Astrocyte (in vitro differentiated cells and primary cell): ENCODE measurements at regions not wholly inside any gene's neighbourhood (a gene's known extent, or its start where the extent isn't known, plus 50 kb on each side); places are given as distances from the start of the nearest gene placed in this dataset.

Experiments
- DNase-seq: peaks from one replicate; pipeline ENCODE4 v3.0.0-alpha.2; 2010; ENCODE audit warnings: low read depth
- FAIRE-seq: peaks from 2 replicates; lab custom pipeline; 2011; peaks lifted over from hg19 to GRCh38; lab: Jason Lieb, UNC
- H2AFZ ChIP-seq: 2 replicates; pipeline ENCODE4 v1.6.0; 2012; ENCODE audit warnings: low read depth, low read length, inconsistent platforms
- H3K27ac ChIP-seq: 2 replicates; pipeline ENCODE4 v1.5.1; 2011; ENCODE audit warnings: low read depth, low read length, inconsistent platforms
- H3K27me3 ChIP-seq: 2 replicates; pipeline ENCODE4 v1.6.0; 2011; ENCODE audit warnings: low read length, inconsistent platforms; ENCODE audit not compliant: insufficient read depth
- H3K36me3 ChIP-seq: 2 replicates; pipeline ENCODE4 v1.5.1; 2011; ENCODE audit warnings: low read length, inconsistent platforms; ENCODE audit not compliant: insufficient read depth
- H3K4me1 ChIP-seq: 2 replicates; pipeline ENCODE4 v1.5.1; 2011; ENCODE audit warnings: low read length, inconsistent platforms; ENCODE audit not compliant: insufficient read depth
- H3K4me2 ChIP-seq: 2 replicates; pipeline ENCODE4 v1.6.0; 2012; ENCODE audit warnings: low read length, inconsistent platforms
- H3K4me3 ChIP-seq: 2 replicates; pipeline ENCODE4 v1.5.1; 2011; ENCODE audit warnings: low read depth, mild to moderate bottlenecking, low read length, inconsistent platforms; ENCODE audit not compliant: insufficient read depth
- H3K79me2 ChIP-seq: 2 replicates; pipeline ENCODE4 v1.6.0; 2012; ENCODE audit warnings: mild to moderate bottlenecking, low read length, inconsistent platforms; ENCODE audit not compliant: insufficient read depth
- H3K9ac ChIP-seq: 2 replicates; pipeline ENCODE4 v1.6.0; 2012; ENCODE audit warnings: mild to moderate bottlenecking, low read length, inconsistent platforms
- H3K9me3 ChIP-seq: 2 replicates; pipeline ENCODE4 v1.5.1; 2012; ENCODE audit warnings: low read depth, mild to moderate bottlenecking, low read length, inconsistent platforms; ENCODE audit not compliant: insufficient read depth
- H4K20me1 ChIP-seq: 2 replicates; pipeline ENCODE4 v1.6.0; 2012; ENCODE audit warnings: low read length, inconsistent platforms; ENCODE audit not compliant: insufficient read depth
- H3K27ac Mint-ChIP-seq: one replicate; pipeline ENCODE4 v1.8.0; 2021; ENCODE audit warnings: mild to moderate bottlenecking, mixed read lengths; ENCODE audit not compliant: unreplicated experiment
- H3K27me3 Mint-ChIP-seq: one replicate; pipeline ENCODE4 v1.8.0; 2021; ENCODE audit warnings: low read depth, mixed read lengths; ENCODE audit not compliant: unreplicated experiment
- H3K36me3 Mint-ChIP-seq: one replicate; pipeline ENCODE4 v1.8.0; 2021; ENCODE audit warnings: low read depth, mixed read lengths; ENCODE audit not compliant: unreplicated experiment
- H3K4me1 Mint-ChIP-seq: one replicate; pipeline ENCODE4 v1.8.0; 2021; ENCODE audit warnings: low read depth, mixed read lengths; ENCODE audit not compliant: unreplicated experiment
- H3K4me3 Mint-ChIP-seq: one replicate; pipeline ENCODE4 v1.8.0; 2021; ENCODE audit warnings: mild to moderate bottlenecking, moderate library complexity, mixed read lengths; ENCODE audit not compliant: unreplicated experiment
- H3K9me3 Mint-ChIP-seq: one replicate; pipeline ENCODE4 v1.8.0; 2021; ENCODE audit warnings: mild to moderate bottlenecking, mixed read lengths; ENCODE audit not compliant: unreplicated experiment
- CTCF ChIP-seq: IDR thresholded peaks from 2 replicates; pipeline ENCODE4 v1.5.1; 2011; ENCODE audit warnings: low read depth, mild to moderate bottlenecking, inconsistent platforms, low read length, moderate library complexity; ENCODE audit not compliant: insufficient read depth
- EZH2 ChIP-seq: IDR thresholded peaks from 2 replicates; pipeline ENCODE4 v1.6.1; 2012; ENCODE audit warnings: mild to moderate bottlenecking, low read length, inconsistent platforms; ENCODE audit not compliant: insufficient read depth

GRCh38 chr5:125484272-125484741, 737.9 kb upstream of the ZNF608 start:
- no peaks in the 10 kb centered on the region for H4K20me1 ChIP-seq
- no peaks in the 10 kb centered on the region for H3K36me3 Mint-ChIP-seq
- H3K4me3 ChIP-seq = peak overlapping the region; percentile 38
- FAIRE-seq (peak; percentile 5), DNase-seq (peak; percentile 95)
- peak overlapping the region; percentile 96 for H3K27ac Mint-ChIP-seq
- H2AFZ ChIP-seq = no peak overlapping the region
- peak overlapping the region; percentile 61 for H3K9ac ChIP-seq
- peaks cover 34% of the 10 kb centered on the region for H3K4me1 ChIP-seq
- no peaks in the 10 kb centered on the region for H3K9me3 Mint-ChIP-seq
- H3K4me2 ChIP-seq = peak overlapping the region; percentile 80
- TF ChIP-seq CTCF = no peak
- no peak for TF ChIP-seq EZH2
- H3K27ac ChIP-seq = peak overlapping the region; percentile 89
- H3K79me2 ChIP-seq = no peaks in the 10 kb centered on the region
- peaks cover 35% of the 10 kb centered on the region for H3K4me1 Mint-ChIP-seq
- no peak overlapping the region for H3K4me3 Mint-ChIP-seq
- H3K27me3 Mint-ChIP-seq = no peaks in the 10 kb centered on the region
- no peaks in the 10 kb centered on the region for H3K27me3 ChIP-seq
- H3K9me3 ChIP-seq = no peaks in the 10 kb centered on the region
- H3K36me3 ChIP-seq = no peaks in the 10 kb centered on the region

- H4K20me1 ChIP-seq = no peaks in the 10 kb centered on the region
- H3K36me3 ChIP-seq = no peaks in the 10 kb centered on the region
- H3K4me1 Mint-ChIP-seq = peaks cover 35% of the 10 kb centered on the region
- peaks cover 34% of the 10 kb centered on the region for H3K4me1 ChIP-seq
- H2AFZ ChIP-seq = no peak overlapping the region
- peak overlapping the region; percentile 80 for H3K4me2 ChIP-seq
- H3K27ac ChIP-seq = peak overlapping the region; percentile 89
- no peaks in the 10 kb centered on the region for H3K9me3 Mint-ChIP-seq
- TF ChIP-seq EZH2 (no peak), CTCF (no peak)
- peak overlapping the region; percentile 96 for H3K27ac Mint-ChIP-seq
- H3K27me3 Mint-ChIP-seq = no peaks in the 10 kb centered on the region
- H3K27me3 ChIP-seq = no peaks in the 10 kb centered on the region
- FAIRE-seq (peak; percentile 93), DNase-seq (peak; percentile 100)
- no peak overlapping the region for H3K4me3 Mint-ChIP-seq
- peak overlapping the region; percentile 38 for H3K4me3 ChIP-seq
- H3K9ac ChIP-seq = peak overlapping the region; percentile 61
- H3K9me3 ChIP-seq = no peaks in the 10 kb centered on the region
- no peaks in the 10 kb centered on the region for H3K79me2 ChIP-seq
- H3K36me3 Mint-ChIP-seq = no peaks in the 10 kb centered on the region
Measured at GRCh38 chr5:125484742-125485641, 738.6 kb upstream of the ZNF608 start.
